PC-3 (cell line): ENCODE measurements at regions not wholly inside any gene's neighbourhood (a gene's known extent, or its start where the extent isn't known, plus 50 kb on each side); places are given as distances from the start of the nearest gene placed in this dataset.

Experiments used
- ATAC-seq: fragments of 200-7000 bp; cut with Tn5 transposase; 2 replicates; pipeline ENCODE4 v1.9.1; 2020; ENCODE audit warnings: mild to moderate bottlenecking, moderate library complexity
- BruUV-seq: library from RNA; stranded (reverse); fragments of 400-500 nt; replicated peaks from 2 replicates; lab custom pipeline; 2021; lab: Mats Ljungman, UMichigan
- CTCF ChIA-PET: fragments of 300-600 bp; sonication (Branson Sonifier 250); formaldehyde crosslinking; loops from one replicate; lab custom pipeline; 2022; ENCODE audit warnings: antibody characterized with exemption; lab: Charles Lee
- POLR2A ChIA-PET: fragments of 300-600 bp; sonication (Branson Sonifier 250); formaldehyde crosslinking; loops from one replicate; lab custom pipeline; 2022; ENCODE audit warnings: antibody characterized with exemption; ENCODE audit not compliant: unreplicated experiment; lab: Charles Lee
- DNase-seq: peaks from one replicate; pipeline ENCODE4 v3.0.0-alpha.2; 2015
- H2AFZ ChIP-seq: fragments of 300-600 bp; sonication (generic); 2 replicates; pipeline ENCODE4 v1.6.0; 2016; ENCODE audit warnings: antibody characterized with exemption, low read length
- H3F3A ChIP-seq: fragments of 300-600 bp; sonication (generic); one replicate; pipeline ENCODE4 v1.6.0; 2017; ENCODE audit warnings: antibody characterized with exemption, low read length, control low read depth, mild to moderate bottlenecking; ENCODE audit not compliant: unreplicated experiment
- H3K27ac ChIP-seq: fragments of 300-600 bp; sonication (generic); 2 replicates; pipeline ENCODE4 v1.5.1; 2016; ENCODE audit warnings: mild to moderate bottlenecking, low read length
- H3K27me3 ChIP-seq: fragments of 300-600 bp; sonication (generic); 2 replicates; pipeline ENCODE4 v1.6.1; 2016; ENCODE audit warnings: low read length, mixed read lengths
- H3K36me3 ChIP-seq: fragments of 300-600 bp; sonication (generic); 2 replicates; pipeline ENCODE4 v1.6.1; 2016; ENCODE audit warnings: low read depth, mixed run types, low read length, mixed read lengths
- H3K4me1 ChIP-seq: fragments of 300-600 bp; sonication (generic); 2 replicates; pipeline ENCODE4 v1.5.1; 2016; ENCODE audit warnings: low read length; ENCODE audit not compliant: insufficient read depth
- H3K4me2 ChIP-seq: fragments of 300-600 bp; sonication (generic); 2 replicates; pipeline ENCODE4 v1.6.0; 2016; ENCODE audit warnings: low read length
- H3K4me3 ChIP-seq: fragments of 300-600 bp; sonication (generic); 2 replicates; pipeline ENCODE4 v1.5.1; 2016; ENCODE audit warnings: mild to moderate bottlenecking, low read length, mixed read lengths
- H3K79me2 ChIP-seq: fragments of 300-600 bp; sonication (generic); 2 replicates; pipeline ENCODE4 v1.6.1; 2017; ENCODE audit warnings: low read length, mixed read lengths
- H3K9ac ChIP-seq: fragments of 300-600 bp; sonication (generic); 2 replicates; pipeline ENCODE4 v1.6.0; 2016; ENCODE audit warnings: mild to moderate bottlenecking, low read length
- H3K9me2 ChIP-seq: fragments of 300-600 bp; sonication (generic); replicated peaks from 2 replicates; pipeline ENCODE4 v1.6.1; 2016; ENCODE audit warnings: mixed run types, low read length, mixed read lengths
- H3K9me3 ChIP-seq: fragments of 300-600 bp; sonication (generic); 2 replicates; pipeline ENCODE4 v1.6.1; 2016; ENCODE audit warnings: low read length, mixed read lengths
- H4K20me1 ChIP-seq: fragments of 300-600 bp; sonication (generic); 2 replicates; pipeline ENCODE4 v1.6.1; 2016; ENCODE audit warnings: low read length, mixed read lengths
- CTCF ChIP-seq: fragments of 300-600 bp; sonication (generic); conservative IDR thresholded peaks from 2 replicates; pipeline ENCODE4 v1.5.1; 2017; ENCODE audit warnings: antibody characterized with exemption, low read depth, mild to moderate bottlenecking, low read length
- EZH2 ChIP-seq: fragments of 300-600 bp; sonication (generic); IDR thresholded peaks from one replicate; pipeline ENCODE4 v1.6.1; 2017; ENCODE audit warnings: antibody characterized with exemption, mild to moderate bottlenecking, low read length; ENCODE audit not compliant: unreplicated experiment
- EZH2phosphoT487 ChIP-seq: fragments of 300-600 bp; sonication (generic); IDR thresholded peaks from 2 replicates; pipeline ENCODE4 v1.6.1; 2018; ENCODE audit warnings: mild to moderate bottlenecking, antibody characterized with exemption, low read length, borderline replicate concordance
- intact Hi-C: fragments of 100-400 bp; cut with micrococcal nuclease; formaldehyde crosslinking; loops from 2 replicates; pipeline ENCODE4 v1.9.0; 2023

- Histone ChIP-seq H3F3A (no peaks in the 10 kb centered on the region), H4K20me1 (no peaks in the 10 kb centered on the region), H3K4me3 (no peak overlapping the region), H3K9me3 (no peaks in the 10 kb centered on the region), H3K27ac (no peak overlapping the region), H3K4me2 (no peak overlapping the region), H3K9me2 (no peaks in the 10 kb centered on the region), H2AFZ (no peak overlapping the region), H3K36me3 (no peaks in the 10 kb centered on the region), H3K4me1 (no peaks in the 10 kb centered on the region), H3K27me3 (no peaks in the 10 kb centered on the region), H3K79me2 (no peaks in the 10 kb centered on the region), H3K9ac (no peak overlapping the region)
- intact Hi-C loops, result no loop called here
- ChIA-PET CTCF (no interaction called here), POLR2A (no interaction called here)
- ATAC-seq (no peak), DNase-seq (no peak)
- BruUV-seq, result no TSS peak
- no peak for TF ChIP-seq EZH2
- TF ChIP-seq CTCF, result no peak
- no peak for TF ChIP-seq EZH2phosphoT487
These were observed 416.3 kb downstream of the ADRA2A start for GRCh38 chr10:111493024-111493625.

DNA sequence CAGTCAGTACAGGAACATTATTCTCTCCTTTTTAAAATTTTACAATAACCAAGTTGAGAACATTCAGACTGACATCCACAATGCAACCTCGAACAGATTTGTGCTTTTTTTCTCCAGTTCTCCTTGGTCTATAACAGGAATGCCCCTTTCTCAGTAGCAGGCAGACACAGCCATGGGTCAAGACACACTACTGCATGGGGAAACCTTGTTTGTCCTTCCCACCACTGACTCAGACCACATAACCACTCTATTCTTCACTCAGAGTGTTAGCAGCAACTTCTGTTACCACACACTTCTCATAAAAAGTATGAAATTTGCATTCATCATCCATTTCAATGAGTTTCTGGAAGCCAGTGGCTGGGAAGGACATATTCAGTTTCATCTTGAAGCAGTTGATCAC lies 421.7 kb downstream of the ADRA2A start:
- ATAC-seq, result no peak
- intact Hi-C loops, result no loop called here

More for the DNA sequence above, 421.7 kb downstream of the ADRA2A start:
- no peaks in the 10 kb centered on the region for H3K36me3 ChIP-seq
- no peaks in the 10 kb centered on the region for H3F3A ChIP-seq
- TF ChIP-seq EZH2phosphoT487 (no peak), EZH2 (no peak), CTCF (no peak)
- no peak overlapping the region for H3K4me2 ChIP-seq
- no peaks in the 10 kb centered on the region for H3K9me2 ChIP-seq
- ChIA-PET POLR2A (no interaction called here), CTCF (no interaction called here)
- no peak for DNase-seq
- H3K79me2 ChIP-seq, result no peaks in the 10 kb centered on the region
- H3K27me3 ChIP-seq, result no peaks in the 10 kb centered on the region
- no peak overlapping the region for H3K27ac ChIP-seq
- no peak overlapping the region for H3K9ac ChIP-seq
- H2AFZ ChIP-seq, result no peak overlapping the region
- H4K20me1 ChIP-seq, result no peaks in the 10 kb centered on the region
- no peak overlapping the region for H3K4me3 ChIP-seq
- BruUV-seq, result no TSS peak
- no peaks in the 10 kb centered on the region for H3K9me3 ChIP-seq
- no peaks in the 10 kb centered on the region for H3K4me1 ChIP-seq
